Spinal cord (tissue), 9 donors: ENCODE measurements at regions not wholly inside any gene's neighbourhood (a gene's known extent, or its start where the extent isn't known, plus 50 kb on each side); places are given as distances from the start of the nearest gene placed in this dataset.

Experiments
- DNase-seq, 6 donors: peaks; one replicate each; pipeline versions ENCODE4 v3.0.0 to v3.0.0-alpha.2; 2013 to 2015; ENCODE audit warnings: low spot score in 6 of 6, low read depth in 4 of 6
- H3K27ac ChIP-seq: one replicate; pipeline ENCODE4 v1.5.1; 2013; ENCODE audit warnings: low read depth, low read length, control low read depth
- H3K27me3 ChIP-seq: one replicate; pipeline ENCODE4 v1.6.1; 2013; ENCODE audit warnings: low read length; ENCODE audit not compliant: control insufficient read depth, insufficient read depth
- H3K36me3 ChIP-seq: one replicate; pipeline ENCODE4 v1.6.1; 2013; ENCODE audit warnings: low read length; ENCODE audit not compliant: control insufficient read depth, insufficient read depth
- H3K4me1 ChIP-seq: one replicate; pipeline ENCODE4 v1.6.1; 2013; ENCODE audit warnings: low read length; ENCODE audit not compliant: control insufficient read depth, insufficient read depth
- H3K4me3 ChIP-seq: one replicate; pipeline ENCODE4 v1.5.1; 2013; ENCODE audit warnings: low read depth, low read length, control low read depth
- H3K9me3 ChIP-seq: one replicate; pipeline ENCODE4 v1.6.1; 2013; ENCODE audit warnings: low read length; ENCODE audit not compliant: control insufficient read depth, insufficient read depth
- WGBS: methylation state at CpG from one replicate; pipeline ENCODE4 v1.1.5; 2013; ENCODE audit warnings: missing lambda C conversion rate; ENCODE audit not compliant: insufficient coverage; 5-methylcytosine and 5-hydroxymethylcytosine counted together
- donor health status: healthy.

DNA sequence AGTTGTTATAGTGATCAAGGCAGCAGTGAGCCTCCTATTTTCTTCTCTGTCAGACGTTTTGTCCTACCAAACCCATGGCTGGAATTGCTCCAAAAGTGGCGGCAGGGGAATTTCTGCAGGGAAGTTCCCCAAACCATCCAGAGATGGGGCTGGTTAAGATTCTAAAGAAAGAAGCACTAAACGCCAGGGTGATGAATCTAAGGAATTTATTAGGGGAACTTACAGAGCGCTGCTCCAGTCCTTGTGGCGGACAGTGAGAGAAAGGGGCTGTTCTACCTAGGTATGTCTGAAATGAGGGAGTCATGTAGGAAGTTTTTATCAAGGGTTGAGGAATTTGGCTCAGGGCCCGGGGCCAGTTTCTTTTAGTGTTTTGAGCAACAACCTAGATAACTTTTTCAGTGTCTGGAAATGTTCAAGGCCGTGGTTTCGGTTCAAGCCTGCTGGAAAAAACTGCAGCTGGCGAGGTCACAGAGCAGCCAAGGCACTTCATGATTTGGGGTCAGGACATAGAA, 222.4 kb upstream of the B3GALT2 start:
- DNase-seq: peak in 1 of 6 donors; percentile 14
- 69% methylated on average over 7 of the region's 9 CpGs for WGBS
- H3K36me3 ChIP-seq: no peaks in the 10 kb centered on the region
- no peak overlapping the region for H3K27ac ChIP-seq
- H3K4me1 ChIP-seq: no peaks in the 10 kb centered on the region
- no peaks in the 10 kb centered on the region for H3K27me3 ChIP-seq
- no peak overlapping the region for H3K4me3 ChIP-seq
- no peaks in the 10 kb centered on the region for H3K9me3 ChIP-seq

DNA sequence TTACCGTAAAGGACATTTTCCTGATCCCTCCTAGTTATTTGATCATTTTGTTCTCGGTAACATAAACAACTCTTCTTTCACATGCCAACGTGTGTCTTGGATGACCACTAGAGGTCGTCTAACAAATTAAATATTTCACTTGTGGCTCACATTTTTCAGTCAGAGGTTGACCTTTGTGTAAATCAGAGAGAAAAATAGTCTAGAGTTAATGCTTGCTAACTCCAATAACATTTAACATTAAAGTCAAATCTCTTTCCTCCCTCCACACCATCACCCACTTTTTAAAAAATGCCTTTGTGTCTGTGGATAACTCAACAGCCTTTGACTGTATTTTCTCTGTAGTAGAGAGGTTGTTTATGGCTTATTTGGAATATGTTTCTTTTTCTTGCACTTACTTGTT, 220.5 kb upstream of the B3GALT2 start:
- peak in 3 of 6 donors; percentile 6 to 68 (median 49) for DNase-seq
- no peaks in the 10 kb centered on the region for H3K27me3 ChIP-seq
- 24% methylated on average over 2 of the region's 4 CpGs for WGBS
- H3K4me3 ChIP-seq: no peak overlapping the region
- H3K36me3 ChIP-seq: no peaks in the 10 kb centered on the region
- H3K4me1 ChIP-seq: no peaks in the 10 kb centered on the region
- no peaks in the 10 kb centered on the region for H3K9me3 ChIP-seq
- no peak overlapping the region for H3K27ac ChIP-seq

DNA sequence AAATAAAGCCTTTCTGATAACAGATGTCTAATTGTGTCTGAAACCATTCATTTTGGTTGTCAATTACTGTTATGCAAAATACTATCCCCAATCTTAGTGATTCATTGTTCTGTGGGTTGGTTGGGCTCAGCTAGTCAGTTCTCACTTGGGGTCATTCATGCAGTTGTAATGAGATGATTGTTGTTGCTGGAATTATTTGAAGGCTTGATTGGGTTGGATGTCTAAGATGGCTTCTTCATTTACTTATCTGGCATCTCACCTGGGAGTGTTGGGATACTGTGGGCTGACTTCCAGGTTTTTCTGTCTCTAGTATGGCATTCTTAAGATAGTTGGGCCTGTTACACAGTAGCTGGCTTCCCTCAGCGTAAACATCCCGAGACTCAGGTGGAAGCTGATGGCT, 217.8 kb upstream of the B3GALT2 start:
- no peaks in the 10 kb centered on the region for H3K9me3 ChIP-seq
- H3K4me3 ChIP-seq: no peak overlapping the region
- DNase-seq: peak in 1 of 6 donors; percentile 13
- no peaks in the 10 kb centered on the region for H3K36me3 ChIP-seq
- H3K4me1 ChIP-seq: no peaks in the 10 kb centered on the region
- WGBS: 100% methylated on average over 2 of the region's 2 CpGs
- no peaks in the 10 kb centered on the region for H3K27me3 ChIP-seq
- H3K27ac ChIP-seq: no peak overlapping the region

DNA sequence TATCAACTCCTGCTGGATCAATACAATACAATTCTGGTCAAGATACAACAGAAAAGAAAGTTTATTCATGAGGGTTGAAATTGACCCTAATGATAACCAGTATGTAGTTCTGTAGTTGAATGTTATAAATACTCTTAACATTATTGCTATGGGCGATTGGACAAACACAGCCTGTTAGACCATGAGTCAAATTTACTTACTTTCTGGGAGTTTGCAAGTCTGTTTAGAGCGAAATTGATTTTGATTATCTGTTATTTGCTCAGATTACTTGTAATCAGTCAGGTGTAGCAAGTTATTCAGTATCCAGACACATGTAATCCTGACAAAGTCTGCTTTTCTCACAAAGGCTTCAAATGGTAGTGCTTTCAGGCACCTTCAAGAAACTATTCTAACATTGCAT, 216.6 kb upstream of the B3GALT2 start:
- no peaks in the 10 kb centered on the region for H3K36me3 ChIP-seq
- H3K4me1 ChIP-seq: no peaks in the 10 kb centered on the region
- no peak overlapping the region for H3K27ac ChIP-seq
- no peak for DNase-seq
- no peaks in the 10 kb centered on the region for H3K9me3 ChIP-seq
- WGBS: no CpG with 5 or more reads among the region's 2 CpGs
- no peak overlapping the region for H3K4me3 ChIP-seq
- no peaks in the 10 kb centered on the region for H3K27me3 ChIP-seq

DNA sequence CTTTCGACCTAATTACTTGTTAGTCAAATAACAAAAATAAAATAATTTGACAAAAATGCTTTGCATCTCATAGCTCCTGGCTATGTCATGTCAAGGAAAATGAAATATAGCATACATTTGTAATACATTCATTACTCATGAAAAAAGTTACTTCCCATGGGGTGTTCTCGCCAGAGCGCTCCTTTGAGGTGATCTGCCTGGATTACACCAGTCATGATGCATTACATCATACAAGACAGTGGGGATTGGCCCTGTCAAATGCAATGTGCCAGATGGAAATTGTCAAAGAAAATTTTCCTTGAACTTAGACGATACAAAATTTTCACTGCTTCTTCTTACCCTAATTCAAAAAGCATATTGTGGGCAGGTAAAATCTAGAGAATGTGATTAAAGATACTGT, 215.6 kb upstream of the B3GALT2 start:
- DNase-seq: no peak
- no CpG with 5 or more reads among the region's 4 CpGs for WGBS
- Histone ChIP-seq H3K27me3 (no peaks in the 10 kb centered on the region), H3K9me3 (no peaks in the 10 kb centered on the region), H3K36me3 (no peaks in the 10 kb centered on the region), H3K4me1 (no peaks in the 10 kb centered on the region), H3K4me3 (no peak overlapping the region), H3K27ac (no peak overlapping the region)

DNA sequence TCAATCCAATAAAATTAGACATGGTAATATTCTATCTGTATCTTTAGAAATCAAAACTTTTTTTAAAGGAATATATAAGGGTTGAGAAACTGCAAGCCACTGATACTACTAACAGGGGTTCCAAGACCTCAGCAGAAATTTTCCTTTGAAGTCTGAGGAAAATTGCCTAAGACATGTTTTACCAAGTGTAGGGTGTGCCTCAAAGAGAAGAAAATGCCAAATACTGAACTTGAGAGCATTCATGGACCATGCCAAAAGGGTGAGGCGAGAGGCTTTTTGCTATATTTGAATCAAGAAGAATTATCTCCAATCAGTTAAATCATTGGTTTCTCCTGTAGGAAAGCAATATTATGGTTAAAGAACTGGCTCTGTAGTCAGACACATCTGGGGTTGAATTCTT, 207.9 kb upstream of the B3GALT2 start:
- no peaks in the 10 kb centered on the region for H3K4me1 ChIP-seq
- DNase-seq: no peak
- no peak overlapping the region for H3K27ac ChIP-seq
- no CpG with 5 or more reads among the region's 1 CpG for WGBS
- no peaks in the 10 kb centered on the region for H3K9me3 ChIP-seq
- no peak overlapping the region for H3K4me3 ChIP-seq
- no peaks in the 10 kb centered on the region for H3K36me3 ChIP-seq
- no peaks in the 10 kb centered on the region for H3K27me3 ChIP-seq

DNA sequence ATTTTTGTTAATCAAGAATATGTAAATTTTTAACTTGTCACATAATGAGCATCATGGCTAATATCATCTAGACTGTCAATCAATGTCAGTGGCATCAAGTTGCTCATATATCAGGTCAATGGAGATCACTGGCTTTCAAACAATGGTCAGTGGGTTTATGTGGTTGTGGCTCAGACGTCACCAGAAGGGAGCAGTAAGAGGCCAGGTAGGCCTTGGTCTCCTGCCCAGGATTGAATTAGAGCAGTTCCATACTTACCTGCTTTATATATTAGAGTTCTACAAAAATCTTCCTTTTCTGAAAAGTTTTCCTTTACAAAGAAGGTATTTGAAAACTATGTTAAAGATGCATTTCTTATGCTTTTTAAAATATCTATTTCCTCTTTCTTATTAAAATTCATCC, 206.3 kb upstream of the B3GALT2 start:
- WGBS: no CpG with 5 or more reads among the region's 1 CpG
- Histone ChIP-seq H3K27me3 (no peaks in the 10 kb centered on the region), H3K36me3 (no peaks in the 10 kb centered on the region), H3K27ac (no peak overlapping the region), H3K4me1 (no peaks in the 10 kb centered on the region), H3K9me3 (no peaks in the 10 kb centered on the region), H3K4me3 (no peak overlapping the region)
- DNase-seq: no peak

DNA sequence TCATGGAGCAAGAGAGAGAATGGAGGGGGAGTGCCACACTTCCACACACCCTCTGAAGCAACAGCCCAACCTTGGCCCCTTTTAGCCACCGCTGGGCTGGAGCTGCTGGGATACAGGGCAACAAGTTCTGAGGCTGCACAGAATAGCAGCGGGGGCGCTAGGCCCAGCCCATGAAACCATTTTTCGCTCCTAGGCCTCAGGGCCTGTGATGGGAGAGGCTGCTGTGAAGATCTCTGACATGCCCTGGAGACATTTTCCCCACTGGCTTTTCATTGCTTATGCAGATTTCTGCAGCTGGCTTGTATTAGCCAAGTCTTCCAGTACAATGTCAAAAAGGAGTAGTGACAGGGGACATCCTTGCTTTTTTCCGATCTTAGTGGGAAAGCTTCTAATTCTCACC, 202.3 kb upstream of the B3GALT2 start:
- no peaks in the 10 kb centered on the region for H3K36me3 ChIP-seq
- whole genome bisulfite sequencing: 93% methylated on average over 2 of the region's 5 CpGs

DNA sequence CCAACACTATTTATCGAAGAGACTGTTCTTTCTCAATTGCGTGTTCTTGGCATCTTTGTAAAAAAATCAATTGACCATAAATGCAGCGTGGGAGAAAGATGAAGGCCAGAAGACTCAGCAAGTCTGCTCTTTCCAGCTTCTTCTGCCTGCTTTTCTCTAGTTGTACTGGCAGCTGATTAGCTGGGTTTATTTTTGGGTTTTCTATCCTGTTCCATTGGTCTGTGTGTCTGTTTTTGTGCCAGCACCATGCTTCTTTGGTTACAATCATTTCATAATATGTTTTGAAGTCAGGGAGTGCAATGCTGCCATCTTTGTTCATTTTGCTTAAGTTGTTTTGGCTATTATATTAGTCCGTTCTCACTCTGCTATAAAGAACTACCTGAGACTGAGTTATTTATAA, 201.8 kb upstream of the B3GALT2 start:
- Histone ChIP-seq H3K9me3 (no peaks in the 10 kb centered on the region), H3K4me3 (no peak overlapping the region), H3K4me1 (no peaks in the 10 kb centered on the region), H3K36me3 (no peaks in the 10 kb centered on the region), H3K27me3 (no peaks in the 10 kb centered on the region), H3K27ac (no peak overlapping the region)
- DNase-seq: no peak
- 89% methylated on average over 3 of the region's 4 CpGs for WGBS

More for the DNA sequence above, 202.3 kb upstream of the B3GALT2 start:
- H3K27me3 ChIP-seq: no peaks in the 10 kb centered on the region
- DNase-seq: no peak
- H3K9me3 ChIP-seq: no peaks in the 10 kb centered on the region
- H3K4me3 ChIP-seq: no peak overlapping the region
- no peaks in the 10 kb centered on the region for H3K4me1 ChIP-seq
- H3K27ac ChIP-seq: no peak overlapping the region

DNA sequence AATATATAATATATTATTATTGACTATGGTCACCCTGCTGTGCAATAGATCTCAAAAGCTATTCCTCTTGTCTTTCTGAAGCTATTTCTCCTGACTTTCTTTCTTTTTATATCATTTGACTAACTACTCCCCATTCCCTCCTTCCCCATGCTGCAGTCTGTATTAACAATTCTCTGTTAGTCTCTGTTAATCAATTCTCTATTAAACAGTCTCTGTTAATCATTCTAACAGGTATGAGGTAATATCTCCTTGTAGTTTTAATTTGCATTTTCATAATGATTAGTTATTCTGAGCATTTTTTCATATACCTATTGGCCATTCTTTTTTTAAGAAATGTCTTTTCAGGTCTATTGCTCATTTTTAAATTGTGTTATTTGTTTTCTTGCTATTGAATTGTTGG, 201.0 kb upstream of the B3GALT2 start:
- Histone ChIP-seq H3K4me1 (no peaks in the 10 kb centered on the region), H3K27ac (no peak overlapping the region), H3K27me3 (no peaks in the 10 kb centered on the region), H3K4me3 (no peak overlapping the region), H3K36me3 (no peaks in the 10 kb centered on the region), H3K9me3 (no peaks in the 10 kb centered on the region)
- no peak for DNase-seq
